Tibial nerve (tissue), 3 donors: ENCODE measurements at regions not wholly inside any gene's neighbourhood (a gene's known extent, or its start where the extent isn't known, plus 50 kb on each side); places are given as distances from the start of the nearest gene placed in this dataset.

Source experiments
- POLR2A ChIP-seq, 2 donors: fragments of 450-650 bp; IDR thresholded peaks; one replicate each; pipeline ENCODE4 v1.6.1; 2017; ENCODE audit warnings: antibody characterized with exemption in 2 of 2, mild to moderate bottlenecking in 2 of 2, moderate library complexity in 2 of 2
- TF ChIP-seq, protein P1 (sequence below), 5 experiments: fragments of 200-600 bp in 3 of 5; fragments of 450-650 bp in 2 of 5; sonication (generic) in 3 of 5; IDR thresholded peaks; one replicate each; pipeline ENCODE4 v1.5.1; 2016 to 2019; ENCODE audit warnings: antibody characterized with exemption in 5 of 5, mild to moderate bottlenecking in 3 of 5, moderate library complexity in 2 of 5

DNA sequence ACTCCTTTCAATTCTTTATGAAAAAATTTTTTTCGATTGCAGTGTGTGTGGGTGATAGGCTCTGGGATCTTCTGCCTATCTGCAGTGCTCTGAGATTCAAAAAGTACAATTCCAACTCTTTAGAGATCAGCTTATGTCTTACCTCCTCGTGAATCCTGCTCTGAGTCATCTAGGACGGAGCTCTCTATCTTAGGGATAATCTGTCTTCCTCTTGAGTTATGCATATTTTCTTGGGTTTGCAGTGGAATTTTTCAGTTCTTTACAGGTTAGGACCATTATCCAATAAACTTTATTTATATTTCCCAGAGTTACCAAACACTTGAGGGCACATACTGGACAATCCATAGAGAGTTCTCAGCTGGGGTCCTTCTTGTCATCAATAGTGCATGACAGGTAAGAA lies 428.6 kb downstream of the ACTR3B start:
- TF ChIP-seq, protein P1, sequence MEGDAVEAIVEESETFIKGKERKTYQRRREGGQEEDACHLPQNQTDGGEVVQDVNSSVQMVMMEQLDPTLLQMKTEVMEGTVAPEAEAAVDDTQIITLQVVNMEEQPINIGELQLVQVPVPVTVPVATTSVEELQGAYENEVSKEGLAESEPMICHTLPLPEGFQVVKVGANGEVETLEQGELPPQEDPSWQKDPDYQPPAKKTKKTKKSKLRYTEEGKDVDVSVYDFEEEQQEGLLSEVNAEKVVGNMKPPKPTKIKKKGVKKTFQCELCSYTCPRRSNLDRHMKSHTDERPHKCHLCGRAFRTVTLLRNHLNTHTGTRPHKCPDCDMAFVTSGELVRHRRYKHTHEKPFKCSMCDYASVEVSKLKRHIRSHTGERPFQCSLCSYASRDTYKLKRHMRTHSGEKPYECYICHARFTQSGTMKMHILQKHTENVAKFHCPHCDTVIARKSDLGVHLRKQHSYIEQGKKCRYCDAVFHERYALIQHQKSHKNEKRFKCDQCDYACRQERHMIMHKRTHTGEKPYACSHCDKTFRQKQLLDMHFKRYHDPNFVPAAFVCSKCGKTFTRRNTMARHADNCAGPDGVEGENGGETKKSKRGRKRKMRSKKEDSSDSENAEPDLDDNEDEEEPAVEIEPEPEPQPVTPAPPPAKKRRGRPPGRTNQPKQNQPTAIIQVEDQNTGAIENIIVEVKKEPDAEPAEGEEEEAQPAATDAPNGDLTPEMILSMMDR (IDR thresholded peaks at IDR 0.05), result no peak
- TF ChIP-seq POLR2A (IDR thresholded peaks at IDR 0.05), result no peak
